Gastroesophageal sphincter (tissue), 3 donors: ENCODE measurements at regions not wholly inside any gene's neighbourhood (a gene's known extent, or its start where the extent isn't known, plus 50 kb on each side); places are given as distances from the start of the nearest gene placed in this dataset.

ENCODE experiments used
- EP300 ChIP-seq: sonication (generic); formaldehyde crosslinking; IDR thresholded peaks from one replicate; pipeline ENCODE4 v1.6.1; 2017; ENCODE audit warnings: antibody characterized with exemption, mild to moderate bottlenecking
- POLR2A ChIP-seq, 2 donors: fragments of 450-650 bp; IDR thresholded peaks; one replicate each; pipeline ENCODE4 v1.6.1; 2017; ENCODE audit warnings: antibody characterized with exemption in 2 of 2, mild to moderate bottlenecking in 2 of 2, moderate library complexity in 1 of 2
- POLR2AphosphoS5 ChIP-seq: sonication (generic); formaldehyde crosslinking; IDR thresholded peaks from one replicate; pipeline ENCODE4 v1.6.1; 2017; ENCODE audit warnings: antibody characterized with exemption
- TF ChIP-seq, protein P1 (sequence below), 4 experiments: fragments of 200-600 bp in 2 of 4; fragments of 450-650 bp in 2 of 4; sonication (generic) in 1 of 4; IDR thresholded peaks; one replicate each; pipeline ENCODE4 v1.5.1; 2017 to 2019; ENCODE audit warnings: antibody characterized with exemption in 4 of 4, mild to moderate bottlenecking in 2 of 4, moderate library complexity in 2 of 4

DNA sequence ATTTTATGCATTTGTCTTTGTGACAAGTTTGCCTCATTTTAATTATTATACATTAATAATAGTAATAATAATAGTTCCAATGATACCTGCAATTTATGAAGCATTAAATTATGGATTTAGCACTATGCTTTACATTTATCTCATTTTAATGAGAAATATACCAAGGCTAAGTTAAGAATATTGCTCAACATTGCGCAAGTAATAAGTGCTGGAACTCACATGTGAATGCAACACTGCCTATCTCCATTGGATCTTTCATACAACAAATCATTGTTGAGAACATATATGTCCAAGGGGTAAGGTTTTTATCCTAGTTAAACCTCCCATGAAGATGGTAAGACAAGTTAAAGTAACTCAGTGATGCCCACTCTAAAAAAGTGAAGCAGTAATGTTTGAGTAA is 703.7 kb upstream of the SOX9 start:
- TF ChIP-seq, protein P1, sequence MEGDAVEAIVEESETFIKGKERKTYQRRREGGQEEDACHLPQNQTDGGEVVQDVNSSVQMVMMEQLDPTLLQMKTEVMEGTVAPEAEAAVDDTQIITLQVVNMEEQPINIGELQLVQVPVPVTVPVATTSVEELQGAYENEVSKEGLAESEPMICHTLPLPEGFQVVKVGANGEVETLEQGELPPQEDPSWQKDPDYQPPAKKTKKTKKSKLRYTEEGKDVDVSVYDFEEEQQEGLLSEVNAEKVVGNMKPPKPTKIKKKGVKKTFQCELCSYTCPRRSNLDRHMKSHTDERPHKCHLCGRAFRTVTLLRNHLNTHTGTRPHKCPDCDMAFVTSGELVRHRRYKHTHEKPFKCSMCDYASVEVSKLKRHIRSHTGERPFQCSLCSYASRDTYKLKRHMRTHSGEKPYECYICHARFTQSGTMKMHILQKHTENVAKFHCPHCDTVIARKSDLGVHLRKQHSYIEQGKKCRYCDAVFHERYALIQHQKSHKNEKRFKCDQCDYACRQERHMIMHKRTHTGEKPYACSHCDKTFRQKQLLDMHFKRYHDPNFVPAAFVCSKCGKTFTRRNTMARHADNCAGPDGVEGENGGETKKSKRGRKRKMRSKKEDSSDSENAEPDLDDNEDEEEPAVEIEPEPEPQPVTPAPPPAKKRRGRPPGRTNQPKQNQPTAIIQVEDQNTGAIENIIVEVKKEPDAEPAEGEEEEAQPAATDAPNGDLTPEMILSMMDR (IDR thresholded peaks at IDR 0.05), result no peak
- TF ChIP-seq POLR2AphosphoS5, result no peak
- TF ChIP-seq POLR2A (IDR thresholded peaks at IDR 0.05), result no peak
- no peak for TF ChIP-seq EP300
